Gastrocnemius medialis (tissue), 4 donors: ENCODE measurements at regions not wholly inside any gene's neighbourhood (a gene's known extent, or its start where the extent isn't known, plus 50 kb on each side); places are given as distances from the start of the nearest gene placed in this dataset.
"Not testable (repeated sequence)": the region's sequence is repeated elsewhere in the genome, so short reads cannot be mapped to it uniquely, and the experiment has no call there.

Source experiments
- CTCF ChIP-seq, 5 experiments: fragments of 450-650 bp in 3 of 5; fragments of 200-600 bp in 2 of 5; sonication (generic) in 2 of 5; IDR thresholded peaks in 4 of 5; conservative IDR thresholded peaks in 1 of 5; 1 replicate in 4 of 5; 2 replicates in 1 of 5; pipeline ENCODE4 v1.5.1; 2016 to 2019; ENCODE audit warnings: antibody characterized with exemption in 5 of 5, mild to moderate bottlenecking in 3 of 5, moderate library complexity in 3 of 5
- POLR2A ChIP-seq, 2 donors: fragments of 450-650 bp; IDR thresholded peaks; one replicate each; pipeline ENCODE4 v1.6.1; 2017; ENCODE audit warnings: antibody characterized with exemption in 2 of 2, mild to moderate bottlenecking in 2 of 2, moderate library complexity in 2 of 2

- TF ChIP-seq CTCF (IDR thresholded peaks at IDR 0.05 in 4 of 5, conservative IDR thresholded peaks at IDR 0.05 in 1 of 5); POLR2A (IDR thresholded peaks at IDR 0.05): not testable (repeated sequence)
Measured at GRCh38 chr9:67492028-67492427, 366.7 kb upstream of the ANKRD20A1 start.
